ENCODE measurements at regions not wholly inside any gene's neighbourhood (a gene's known extent, or its start where the extent isn't known, plus 50 kb on each side); places are given as distances from the start of the nearest gene placed in this dataset.

GRCh38 chr5:71998746-71999145, 108.5 kb upstream of the MAP1B start:
- TF ChIP-seq EZH2phosphoT487 (IDR thresholded peaks at IDR 0.05; ENCODE audit: insufficient read depth, low read depth): no peak
- TF ChIP-seq EZH2 (IDR thresholded peaks at IDR 0.05; ENCODE audit: insufficient read depth, poor library complexity, severe bottlenecking): no peak
